Head of caudate nucleus (tissue), 42 donors: ENCODE measurements at regions not wholly inside any gene's neighbourhood (a gene's known extent, or its start where the extent isn't known, plus 50 kb on each side); places are given as distances from the start of the nearest gene placed in this dataset.

Experiments used
- DNase-seq, 42 donors: peaks; one replicate each; pipeline versions ENCODE4 v3.0.0 to v3.0.0-alpha.2; 2020 to 2021; ENCODE audit warnings: mixed read lengths in 7 of 42
- intact Hi-C: fragments of 100-400 bp; cut with DNase I; formaldehyde crosslinking; loops from one replicate; pipeline ENCODE4 v1.15.0; 2022

DNA sequence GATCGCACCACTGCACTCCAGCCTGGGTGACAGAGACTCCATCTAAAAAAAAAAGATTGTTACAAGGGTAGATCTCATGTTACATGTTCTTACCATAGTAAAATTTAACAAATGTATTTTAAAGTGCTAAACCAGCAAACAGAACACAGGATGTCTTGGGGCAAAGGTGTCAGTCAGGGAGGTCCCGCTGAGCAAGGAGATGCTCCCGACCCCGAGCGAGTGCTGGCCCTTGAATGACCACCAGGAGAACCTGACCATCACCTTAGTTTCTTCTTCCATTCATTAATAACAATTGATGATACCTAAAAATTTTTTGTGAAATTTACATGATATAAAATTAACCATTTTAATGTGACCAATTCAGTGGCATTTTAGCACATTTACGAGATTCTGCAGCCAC is 241.6 kb upstream of the GPR26 start:
- no peak for DNase-seq
- intact Hi-C loops = no loop called here

DNA sequence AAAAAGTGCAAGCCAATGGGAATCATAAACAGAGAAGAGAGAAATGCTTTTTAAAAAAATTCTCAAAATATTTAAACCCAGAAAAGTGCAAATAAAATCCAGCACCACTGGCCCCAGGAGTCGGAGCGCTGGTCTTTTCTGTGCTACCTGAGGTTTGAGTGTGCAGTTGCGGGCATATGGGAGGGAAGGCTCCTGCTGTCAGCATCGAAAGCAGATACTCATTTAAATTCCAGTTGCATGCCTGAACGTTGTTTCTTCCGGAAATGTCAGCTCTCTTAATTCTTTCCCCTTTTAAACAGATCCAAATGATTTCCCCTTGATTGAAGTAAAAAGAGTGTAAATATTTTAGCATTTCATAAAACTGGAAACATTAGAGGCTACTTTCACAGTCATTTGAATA is 240.5 kb upstream of the GPR26 start:
- intact Hi-C loops = no loop called here
- DNase-seq = no peak

DNA sequence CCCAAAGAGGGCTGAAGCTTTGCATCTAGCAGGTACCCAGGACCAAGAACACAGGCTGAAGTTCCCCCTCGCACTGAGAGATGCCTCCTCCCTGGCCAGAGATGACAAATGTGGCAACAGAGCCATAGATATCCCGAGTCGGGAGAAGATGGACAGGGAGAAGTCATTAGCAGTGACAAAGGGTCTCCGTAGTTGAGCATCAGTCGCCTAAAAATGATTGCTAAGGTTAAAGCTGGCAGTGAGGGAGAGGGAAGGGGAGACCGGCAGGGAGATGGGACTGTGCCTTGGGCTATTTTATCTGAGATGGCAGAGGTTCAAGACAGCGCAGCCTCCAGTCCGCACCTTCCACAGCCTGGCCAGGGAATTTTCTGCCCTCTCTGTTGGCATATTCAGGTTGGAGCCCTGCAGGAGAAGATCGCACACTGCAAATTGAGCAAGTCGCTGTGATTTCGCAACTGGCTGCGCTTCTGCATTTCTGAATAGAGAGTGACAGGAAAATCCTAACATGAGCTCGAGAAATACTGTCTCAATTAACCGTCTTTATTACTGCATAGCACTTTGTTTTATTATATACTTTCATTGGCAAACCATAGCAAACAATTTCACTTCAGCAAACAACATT is 238.9 kb upstream of the GPR26 start:
- DNase-seq = peak in 36 of 42 donors; percentile 9 to 69 (median 45)
- intact Hi-C loops = no loop called here

GRCh38 chr10:123428391-123428790 is 237.8 kb upstream of the GPR26 start:
- peak in 4 of 42 donors; percentile 13 to 34 (median 14) for DNase-seq
- intact Hi-C loops = no loop called here

GRCh38 chr10:123429706-123430221 is 236.4 kb upstream of the GPR26 start:
- intact Hi-C loops = no loop called here
- DNase-seq = peak in 34 of 42 donors; percentile 14 to 73 (median 42)

DNA sequence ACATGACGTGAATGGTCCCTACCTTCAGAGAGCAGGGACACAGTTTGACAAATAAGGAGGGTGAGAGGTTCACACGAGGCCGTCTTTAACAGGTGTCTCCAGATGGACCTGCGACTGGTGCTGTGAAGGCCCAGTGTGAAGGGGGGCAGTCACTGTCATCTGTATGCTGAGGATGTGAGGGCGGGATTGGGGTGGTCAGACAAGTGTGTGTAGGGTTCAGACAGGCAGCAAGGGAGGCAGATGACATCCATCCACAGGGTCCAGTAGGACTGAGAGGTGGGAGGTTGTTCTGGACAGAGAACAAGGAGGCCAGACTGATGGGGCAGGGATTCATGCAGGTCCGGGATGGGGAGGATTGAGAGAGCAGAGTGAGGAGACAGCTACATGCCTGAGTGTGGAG is 232.6 kb upstream of the GPR26 start:
- intact Hi-C loops = no loop called here
- DNase-seq = no peak

DNA sequence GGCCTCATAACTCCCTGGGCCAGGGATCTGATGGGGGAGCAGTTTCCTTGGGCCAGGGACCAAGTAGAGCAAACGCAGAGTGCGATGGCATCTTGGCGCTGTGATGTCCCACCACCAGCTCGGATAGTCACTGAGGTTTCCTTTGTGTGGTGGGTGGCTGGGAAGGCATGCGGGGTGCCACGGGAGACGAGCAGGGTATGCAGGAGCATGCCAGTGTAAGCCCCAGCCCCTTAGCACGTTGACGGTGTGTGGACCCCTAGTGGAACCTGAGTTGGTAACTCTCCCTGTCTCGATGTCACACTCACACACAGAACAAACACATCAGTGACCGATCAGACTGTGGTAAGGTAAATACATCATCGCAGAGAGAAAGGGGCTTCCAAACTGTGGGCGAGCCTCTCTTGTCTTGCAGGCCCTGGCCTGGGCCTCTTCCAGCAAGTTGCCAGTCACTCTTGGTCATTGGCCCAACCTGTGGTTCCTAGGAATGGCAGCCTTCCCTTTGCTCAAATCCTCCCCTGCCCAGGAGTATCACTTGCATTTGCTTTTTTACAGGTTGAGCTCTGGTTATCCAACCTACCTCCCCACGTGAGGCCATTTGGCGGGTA is 231.6 kb upstream of the GPR26 start:
- DNase-seq = no peak
- intact Hi-C loops = no loop called here

DNA sequence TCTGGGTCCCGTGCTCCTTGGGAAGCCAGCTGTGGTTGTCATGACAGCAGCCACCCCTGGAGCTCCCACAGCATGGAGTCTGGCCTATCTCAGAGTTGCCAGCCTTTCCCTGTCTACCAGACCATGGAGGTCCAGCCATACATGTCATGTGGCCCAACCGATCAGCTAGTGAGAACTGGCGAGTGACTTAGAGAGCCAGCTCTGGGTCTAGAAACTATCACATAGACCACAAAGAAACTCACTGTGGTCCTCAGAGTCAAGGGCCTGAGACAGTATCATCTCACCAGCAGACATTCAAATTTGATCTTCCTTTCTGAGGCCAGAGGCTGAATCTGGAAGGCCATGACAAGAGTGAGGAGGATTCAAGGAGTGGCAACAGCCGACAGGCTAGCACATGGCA is 223.3 kb upstream of the GPR26 start:
- intact Hi-C loops = no loop called here
- DNase-seq = no peak

- DNase-seq = no peak
- intact Hi-C loops = no loop called here
Observed at GRCh38 chr10:123443924-123444323, 222.2 kb upstream of the GPR26 start.

- intact Hi-C loops = no loop called here
- no peak for DNase-seq
Observed at GRCh38 chr10:123445261-123445775, 220.8 kb upstream of the GPR26 start.

DNA sequence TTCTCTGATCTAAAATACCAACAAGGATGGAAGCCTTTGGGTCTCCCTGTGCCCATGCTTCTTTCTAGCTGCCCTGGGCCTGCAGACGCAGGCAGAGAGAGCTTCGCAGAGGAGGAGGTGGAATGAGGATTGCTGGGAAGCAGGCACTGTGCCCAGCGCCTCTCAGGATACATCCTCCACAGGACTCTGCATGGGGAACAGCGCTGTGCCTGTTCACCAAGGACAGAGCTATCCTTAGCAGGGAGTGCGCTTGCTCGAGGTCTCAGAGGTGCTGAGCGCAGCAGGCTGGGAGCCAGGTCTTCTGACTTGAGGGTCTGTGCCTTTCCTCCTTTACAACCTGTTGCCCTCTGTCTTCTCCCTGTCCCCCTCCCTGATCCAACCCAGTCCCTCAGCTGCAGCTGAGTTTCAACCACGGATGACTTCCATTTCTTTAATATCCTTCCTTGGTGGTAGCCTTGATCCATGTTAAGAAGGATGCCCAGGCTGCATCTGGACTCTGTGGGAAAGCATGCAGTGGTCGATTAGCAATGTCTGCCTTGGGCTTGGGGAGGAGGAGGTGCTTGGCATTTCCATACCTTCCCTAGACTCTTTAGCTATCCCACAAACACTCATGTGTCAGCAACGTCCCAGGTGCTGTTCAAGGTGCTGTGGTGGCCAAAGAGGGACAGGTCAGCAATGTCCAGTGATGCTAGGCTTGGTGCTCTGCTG is 219.6 kb upstream of the GPR26 start:
- intact Hi-C loops = no loop called here
- no peak for DNase-seq

GRCh38 chr10:123449234-123449962 is 216.8 kb upstream of the GPR26 start:
- DNase-seq = no peak
- intact Hi-C loops = no loop called here

DNA sequence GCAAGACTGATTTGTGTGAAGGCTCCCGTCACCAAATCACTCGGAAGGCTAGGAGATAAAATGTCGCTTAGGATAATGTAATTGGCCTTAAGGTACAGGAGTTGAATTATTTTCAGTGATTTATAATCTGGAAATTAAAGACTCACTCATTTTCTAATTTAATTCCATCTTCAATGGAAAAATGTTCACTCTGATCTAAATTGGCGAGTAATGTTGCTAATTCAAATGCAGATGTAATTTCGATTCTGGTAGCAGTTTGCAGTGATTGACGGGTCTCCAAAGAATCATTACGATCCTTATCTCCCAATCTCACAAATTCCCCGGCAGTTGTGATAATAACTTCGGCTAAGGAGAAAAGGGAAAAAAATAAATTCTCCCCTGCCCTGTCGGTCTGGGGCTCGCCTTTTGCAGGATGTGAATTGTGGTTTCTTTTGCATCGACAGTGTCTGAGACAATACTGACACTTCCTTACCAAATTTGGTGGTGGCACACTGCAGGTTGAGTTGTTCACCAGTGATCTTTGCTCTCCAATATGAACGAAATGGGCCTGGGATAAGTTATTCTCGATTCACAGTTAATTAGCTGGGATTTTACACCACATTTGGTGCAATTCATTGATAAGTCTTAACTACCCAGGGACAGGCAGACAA is 215.1 kb upstream of the GPR26 start:
- intact Hi-C loops = no loop called here
- no peak for DNase-seq

GRCh38 chr10:123451618-123452245 is 214.4 kb upstream of the GPR26 start:
- intact Hi-C loops = no loop called here

GRCh38 chr10:123454987-123455386 is 211.2 kb upstream of the GPR26 start:
- intact Hi-C loops = no loop called here
- DNase-seq = no peak

More at GRCh38 chr10:123451618-123452245, 214.4 kb upstream of the GPR26 start:
- no peak for DNase-seq

DNA sequence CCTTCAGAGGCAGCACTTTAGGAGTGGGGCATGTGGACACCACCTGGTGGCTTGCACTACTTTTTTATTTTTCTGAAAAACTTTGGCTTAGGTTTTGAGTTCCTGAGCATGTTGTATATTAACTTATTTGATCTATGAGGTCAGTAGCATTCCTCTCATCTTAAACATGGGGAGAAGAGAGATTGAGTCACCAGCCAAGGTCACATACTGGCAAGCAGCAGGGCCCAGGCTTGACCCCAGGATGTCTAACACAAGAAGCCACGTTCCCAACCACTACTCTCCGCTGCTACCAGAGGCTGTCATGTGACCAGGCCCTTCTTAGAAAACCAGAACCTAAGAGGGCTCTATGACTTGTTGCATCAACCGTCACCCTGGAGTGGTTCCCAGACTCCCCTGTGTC is 210.3 kb upstream of the GPR26 start:
- intact Hi-C loops = no loop called here
- no peak for DNase-seq

DNA sequence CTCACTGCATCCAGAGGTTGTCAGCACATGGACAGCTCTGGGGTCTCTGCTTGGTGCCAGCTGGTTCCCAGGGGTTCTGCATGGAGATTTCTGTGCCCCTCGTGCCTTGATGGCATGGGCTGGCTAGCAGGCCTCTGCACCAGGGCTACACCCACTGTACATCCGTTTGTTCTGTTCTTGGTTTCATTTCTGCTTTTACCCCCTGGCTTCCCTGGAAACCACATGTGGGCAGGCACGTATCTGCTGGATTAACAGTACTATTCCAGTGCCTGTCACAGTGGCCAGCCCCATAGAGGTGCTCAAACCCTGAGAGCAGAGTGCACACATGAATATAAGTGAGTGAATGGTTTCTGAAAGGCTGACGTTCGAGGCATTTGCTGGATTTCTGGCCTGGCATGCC is 207.2 kb upstream of the GPR26 start:
- DNase-seq = no peak
- intact Hi-C loops = no loop called here

GRCh38 chr10:123459371-123460091 is 206.6 kb upstream of the GPR26 start:
- intact Hi-C loops = no loop called here
- DNase-seq = no peak
